ENCODE measurements at regions not wholly inside any gene's neighbourhood (a gene's known extent, or its start where the extent isn't known, plus 50 kb on each side); places are given as distances from the start of the nearest gene placed in this dataset.
"Not testable (repeated sequence)": the region's sequence is repeated elsewhere in the genome, so short reads cannot be mapped to it uniquely, and the experiment has no call there.

DNA sequence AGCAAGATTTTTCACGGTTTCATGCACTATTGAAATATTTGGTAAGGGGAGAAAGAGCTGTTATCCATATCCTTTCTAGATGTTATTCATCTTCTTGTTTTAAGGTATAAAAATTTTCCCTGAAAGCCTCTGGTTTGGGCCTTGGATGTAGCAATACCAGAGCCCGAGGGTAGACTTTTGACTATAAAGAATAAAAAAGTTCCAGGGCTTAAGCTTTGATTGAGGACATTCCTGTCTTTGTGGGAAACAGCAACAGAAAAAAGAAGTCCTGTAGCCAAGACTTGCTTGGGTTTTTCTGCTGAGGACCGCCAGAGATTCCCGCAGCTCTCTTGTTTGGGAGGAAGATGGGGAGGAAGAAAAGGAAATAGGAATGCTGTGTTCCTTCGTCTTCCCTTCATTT lies 440.0 kb upstream of the WWC1 start:
- Mint-ChIP-seq H3K36me3 (ENCODE audit: insufficient read depth) (no peaks in the 10 kb centered on the region), H3K27me3 (no peaks in the 10 kb centered on the region), H3K27ac (no peak overlapping the region), H3K4me3 (ENCODE audit: low read depth) (no peak overlapping the region), H3K9me3 (ENCODE audit: low read depth) (peaks cover 2% of the 10 kb centered on the region), H3K4me1 (ENCODE audit: low read depth) (no peaks in the 10 kb centered on the region)
- no peak for DNase-seq (ENCODE audit: low spot score, unreplicated experiment)
- TF ChIP-seq, protein P1, sequence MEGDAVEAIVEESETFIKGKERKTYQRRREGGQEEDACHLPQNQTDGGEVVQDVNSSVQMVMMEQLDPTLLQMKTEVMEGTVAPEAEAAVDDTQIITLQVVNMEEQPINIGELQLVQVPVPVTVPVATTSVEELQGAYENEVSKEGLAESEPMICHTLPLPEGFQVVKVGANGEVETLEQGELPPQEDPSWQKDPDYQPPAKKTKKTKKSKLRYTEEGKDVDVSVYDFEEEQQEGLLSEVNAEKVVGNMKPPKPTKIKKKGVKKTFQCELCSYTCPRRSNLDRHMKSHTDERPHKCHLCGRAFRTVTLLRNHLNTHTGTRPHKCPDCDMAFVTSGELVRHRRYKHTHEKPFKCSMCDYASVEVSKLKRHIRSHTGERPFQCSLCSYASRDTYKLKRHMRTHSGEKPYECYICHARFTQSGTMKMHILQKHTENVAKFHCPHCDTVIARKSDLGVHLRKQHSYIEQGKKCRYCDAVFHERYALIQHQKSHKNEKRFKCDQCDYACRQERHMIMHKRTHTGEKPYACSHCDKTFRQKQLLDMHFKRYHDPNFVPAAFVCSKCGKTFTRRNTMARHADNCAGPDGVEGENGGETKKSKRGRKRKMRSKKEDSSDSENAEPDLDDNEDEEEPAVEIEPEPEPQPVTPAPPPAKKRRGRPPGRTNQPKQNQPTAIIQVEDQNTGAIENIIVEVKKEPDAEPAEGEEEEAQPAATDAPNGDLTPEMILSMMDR (IDR thresholded peaks at IDR 0.05; ENCODE audit: unreplicated experiment), result no peak

DNA sequence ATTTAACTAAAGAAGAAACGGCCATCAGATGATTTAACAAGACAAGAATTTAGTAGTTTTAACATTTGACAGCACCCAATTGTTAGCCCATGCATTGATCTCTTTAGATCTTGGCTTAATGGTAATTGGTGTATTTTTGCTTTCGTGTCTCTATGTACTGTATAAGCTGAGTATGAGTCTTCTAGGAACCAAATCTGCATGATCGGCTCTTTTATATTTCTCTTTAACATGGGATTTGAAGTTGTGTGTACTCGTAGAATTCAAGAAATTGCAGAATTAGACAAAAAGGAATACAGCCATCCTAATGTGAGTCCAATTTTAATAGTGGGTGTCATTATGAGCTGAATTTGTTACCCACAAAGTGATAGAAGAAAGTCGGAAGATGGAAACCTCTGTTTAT lies 438.9 kb upstream of the WWC1 start:
- Mint-ChIP-seq H3K9me3 (ENCODE audit: low read depth) (peaks cover 2% of the 10 kb centered on the region), H3K27ac (no peak overlapping the region), H3K4me1 (ENCODE audit: low read depth) (no peaks in the 10 kb centered on the region), H3K27me3 (no peaks in the 10 kb centered on the region), H3K4me3 (ENCODE audit: low read depth) (no peak overlapping the region), H3K36me3 (ENCODE audit: insufficient read depth) (no peaks in the 10 kb centered on the region)
- DNase-seq (ENCODE audit: low spot score, unreplicated experiment), result no peak
- TF ChIP-seq, protein P1 (IDR thresholded peaks at IDR 0.05; ENCODE audit: unreplicated experiment), result no peak

DNA sequence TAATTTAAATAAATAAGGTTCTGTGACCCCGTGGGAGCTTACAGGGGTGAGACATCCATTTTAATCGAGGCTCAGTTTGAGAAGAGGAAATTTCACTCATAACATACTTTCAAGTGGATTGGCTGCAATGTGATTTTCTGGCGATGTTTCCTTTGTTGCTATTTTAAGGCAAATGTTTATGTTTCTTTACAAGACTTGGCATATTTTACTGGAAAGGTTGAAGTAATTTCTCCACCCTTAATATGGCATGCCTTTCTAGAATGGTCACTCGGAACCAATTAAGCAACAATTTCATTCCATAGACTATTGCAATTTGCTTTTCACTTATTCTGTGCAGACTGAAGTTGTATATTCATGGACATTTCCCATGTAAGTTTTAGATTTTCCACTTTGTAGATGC lies 438.0 kb upstream of the WWC1 start:
- Mint-ChIP-seq H3K4me1 (ENCODE audit: low read depth) (no peaks in the 10 kb centered on the region), H3K4me3 (ENCODE audit: low read depth) (no peak overlapping the region), H3K36me3 (ENCODE audit: insufficient read depth) (no peaks in the 10 kb centered on the region), H3K27me3 (no peaks in the 10 kb centered on the region), H3K9me3 (ENCODE audit: low read depth) (peaks cover 2% of the 10 kb centered on the region), H3K27ac (no peak overlapping the region)
- no peak for DNase-seq (ENCODE audit: low spot score, unreplicated experiment)
- TF ChIP-seq, protein P1 (IDR thresholded peaks at IDR 0.05; ENCODE audit: unreplicated experiment), result no peak

DNA sequence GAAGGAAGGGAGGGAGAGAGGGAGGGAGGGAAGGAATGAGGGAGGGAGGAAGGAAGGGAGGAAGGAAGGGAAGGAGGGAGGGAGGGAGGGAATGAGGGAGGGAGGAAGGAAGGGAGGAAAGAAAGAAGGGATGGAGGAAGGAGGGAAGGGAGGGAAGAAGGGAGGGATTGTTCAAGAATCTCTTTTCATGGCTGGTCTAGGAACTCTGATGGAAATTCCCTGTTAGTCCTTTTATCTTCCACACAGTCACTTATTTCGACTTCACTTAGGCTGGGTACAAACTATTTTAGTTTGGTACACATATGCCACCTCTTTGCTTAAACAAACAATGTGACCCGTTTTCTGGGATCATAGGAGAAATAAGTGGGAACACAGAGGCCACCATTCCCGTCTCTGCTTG lies 435.6 kb upstream of the WWC1 start:
- peaks cover 2% of the 10 kb centered on the region for H3K9me3 Mint-ChIP-seq (ENCODE audit: low read depth)
- TF ChIP-seq, protein P1 (IDR thresholded peaks at IDR 0.05; ENCODE audit: unreplicated experiment), result no peak

DNA sequence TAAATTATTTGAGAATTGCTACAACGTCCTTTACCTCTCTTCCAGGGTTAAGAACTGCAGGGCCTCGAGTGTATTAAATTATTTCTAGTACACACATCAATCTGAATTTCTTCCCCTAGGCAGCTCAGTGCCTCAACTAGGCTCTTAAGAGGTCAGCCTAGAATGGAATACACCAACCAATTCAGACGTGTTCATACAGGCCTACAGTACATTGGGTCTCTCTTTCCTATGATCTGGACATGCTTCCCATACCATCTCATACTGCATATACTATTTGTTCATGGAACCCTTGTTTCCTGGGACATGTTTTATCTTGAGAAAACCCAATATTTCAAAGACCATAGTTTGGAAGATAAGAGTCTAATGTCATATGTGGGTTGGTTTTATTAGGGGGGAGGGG lies 434.1 kb upstream of the WWC1 start:
- no peak overlapping the region for H3K4me3 Mint-ChIP-seq (ENCODE audit: low read depth)
- no peaks in the 10 kb centered on the region for H3K27me3 Mint-ChIP-seq
- no peak overlapping the region for H3K27ac Mint-ChIP-seq
- H3K36me3 Mint-ChIP-seq (ENCODE audit: insufficient read depth), result peaks cover 1% of the 10 kb centered on the region
- no peaks in the 10 kb centered on the region for H3K4me1 Mint-ChIP-seq (ENCODE audit: low read depth)
- DNase-seq (ENCODE audit: low spot score, unreplicated experiment), result no peak
- TF ChIP-seq, protein P1 (IDR thresholded peaks at IDR 0.05; ENCODE audit: unreplicated experiment), result no peak
- peaks cover 6% of the 10 kb centered on the region for H3K9me3 Mint-ChIP-seq (ENCODE audit: low read depth)

More for the DNA sequence above, 435.6 kb upstream of the WWC1 start:
- Mint-ChIP-seq H3K36me3 (ENCODE audit: insufficient read depth) (no peaks in the 10 kb centered on the region), H3K27me3 (no peaks in the 10 kb centered on the region), H3K4me1 (ENCODE audit: low read depth) (no peaks in the 10 kb centered on the region), H3K4me3 (ENCODE audit: low read depth) (no peak overlapping the region), H3K27ac (no peak overlapping the region)
- DNase-seq (ENCODE audit: low spot score, unreplicated experiment), result no peak

DNA sequence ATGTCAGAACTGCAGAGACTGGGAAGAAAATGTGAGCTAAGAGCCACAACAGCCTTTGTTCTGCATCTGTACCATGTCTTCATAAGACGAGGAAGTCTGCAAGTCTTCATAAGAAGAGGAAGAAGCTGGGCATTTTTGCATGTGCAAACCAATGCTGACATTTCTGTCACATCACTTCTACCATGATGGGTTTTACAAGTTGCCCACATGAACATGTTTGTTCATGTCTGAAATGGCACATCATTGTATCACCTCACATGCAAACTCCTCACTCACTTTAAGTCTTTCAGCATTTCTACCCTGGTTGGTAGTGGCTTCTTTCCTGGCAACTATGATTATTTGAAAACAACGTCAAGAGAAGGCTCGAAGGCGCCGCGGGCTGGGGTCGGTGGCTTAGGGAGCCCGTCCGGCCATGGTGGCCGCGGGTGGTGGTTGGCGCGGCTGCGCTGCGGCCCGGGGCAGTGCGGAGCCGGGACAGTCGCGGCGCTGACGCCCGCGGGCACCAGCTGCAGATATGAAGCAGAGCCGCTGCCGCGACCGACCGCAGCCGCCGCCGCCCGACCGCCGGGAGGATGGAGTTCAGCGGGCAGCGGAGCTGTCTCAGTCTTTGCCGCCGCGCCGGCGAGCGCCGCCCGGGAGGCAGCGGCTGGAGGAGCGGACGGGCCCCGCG lies 433.1 kb upstream of the WWC1 start:
- not testable (repeated sequence) for DNase-seq (ENCODE audit: low spot score, unreplicated experiment); H3K4me3 Mint-ChIP-seq (ENCODE audit: low read depth); H3K4me1 Mint-ChIP-seq (ENCODE audit: low read depth); H3K27me3 Mint-ChIP-seq; H3K36me3 Mint-ChIP-seq (ENCODE audit: insufficient read depth); H3K9me3 Mint-ChIP-seq (ENCODE audit: low read depth); H3K27ac Mint-ChIP-seq
